ENCODE measurements at regions not wholly inside any gene's neighbourhood (a gene's known extent, or its start where the extent isn't known, plus 50 kb on each side); places are given as distances from the start of the nearest gene placed in this dataset.

DNA sequence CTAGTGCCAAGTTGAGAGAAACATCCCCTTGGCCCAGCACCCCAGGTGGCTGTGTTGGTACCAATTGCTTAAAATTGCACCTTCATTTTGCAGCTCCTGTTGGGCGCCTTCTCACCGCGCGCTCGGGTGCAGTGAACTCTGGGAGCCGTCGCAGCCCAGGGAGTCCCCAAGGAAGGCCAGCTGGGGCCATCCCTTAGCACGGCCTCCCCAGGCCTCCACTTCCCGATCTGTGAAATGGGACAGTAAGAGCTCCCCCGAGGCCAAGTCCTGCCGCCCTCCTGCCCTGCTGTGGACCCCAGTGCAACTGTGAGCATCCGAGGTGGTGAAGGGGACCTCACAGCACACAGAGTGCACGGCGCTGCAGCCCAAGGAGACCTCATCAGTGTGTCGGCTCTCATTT is 1234.1 kb downstream of the BRD1 start:
- no peak for DNase-seq (ENCODE audit: low spot score)

DNA sequence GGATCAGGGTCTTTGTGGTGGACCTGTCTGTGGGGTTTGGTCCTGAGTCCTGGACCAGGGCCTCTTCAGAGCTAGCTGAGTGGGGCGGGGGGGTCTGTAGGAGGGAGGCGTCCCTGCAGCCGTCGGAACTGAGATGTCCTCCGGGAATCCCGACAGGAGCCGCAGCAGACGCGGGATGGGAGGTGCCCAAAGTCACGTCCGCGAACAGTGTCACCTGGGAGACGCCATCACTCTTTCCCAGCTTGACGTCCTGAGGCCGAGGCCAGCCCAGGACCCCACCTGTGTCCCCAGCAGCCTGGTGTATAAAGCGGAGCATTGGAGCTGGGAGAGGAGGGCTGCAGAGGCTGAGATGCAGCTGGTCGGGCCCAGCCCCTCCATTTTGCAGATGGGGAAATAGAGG is 1234.7 kb downstream of the BRD1 start:
- no peak for DNase-seq (ENCODE audit: low spot score)

DNA sequence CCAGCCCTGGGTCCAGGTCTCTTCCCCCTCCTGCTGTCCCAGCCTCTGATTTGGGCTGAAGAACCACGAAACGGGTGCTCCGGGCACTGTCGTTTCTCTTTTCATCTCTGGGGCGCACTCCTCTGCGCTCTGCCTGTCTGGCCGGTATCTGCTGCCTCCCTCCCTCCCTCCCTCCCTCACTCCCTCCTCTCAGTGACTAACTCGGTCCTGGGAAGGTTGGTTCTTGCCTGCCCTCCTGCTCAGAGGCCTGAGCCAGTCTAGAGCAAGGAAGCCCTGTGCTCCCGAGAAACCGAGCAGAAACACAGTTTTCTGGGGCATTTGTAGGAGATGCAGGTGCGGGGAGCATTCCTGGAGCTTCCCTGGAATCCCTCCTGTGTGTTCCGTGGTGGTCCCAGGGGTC is 1235.2 kb downstream of the BRD1 start:
- DNase-seq (ENCODE audit: low spot score): peak; percentile 70

DNA sequence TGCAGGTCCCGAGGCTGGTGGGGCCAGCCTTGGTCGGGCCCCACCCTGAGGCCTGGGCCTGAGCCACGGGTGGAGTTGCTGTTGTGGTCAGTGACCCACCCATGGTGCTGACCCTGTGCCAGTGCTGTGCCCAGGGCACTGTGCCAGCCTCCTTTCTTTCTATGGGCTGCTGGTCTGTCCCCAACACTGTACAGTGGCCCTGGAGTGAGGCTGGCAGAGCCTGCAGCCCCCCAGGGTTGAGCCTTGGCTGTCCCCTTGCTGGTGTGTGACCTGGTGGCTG is 1235.7 kb downstream of the BRD1 start:
- DNase-seq (ENCODE audit: low spot score): peak; percentile 52

DNA sequence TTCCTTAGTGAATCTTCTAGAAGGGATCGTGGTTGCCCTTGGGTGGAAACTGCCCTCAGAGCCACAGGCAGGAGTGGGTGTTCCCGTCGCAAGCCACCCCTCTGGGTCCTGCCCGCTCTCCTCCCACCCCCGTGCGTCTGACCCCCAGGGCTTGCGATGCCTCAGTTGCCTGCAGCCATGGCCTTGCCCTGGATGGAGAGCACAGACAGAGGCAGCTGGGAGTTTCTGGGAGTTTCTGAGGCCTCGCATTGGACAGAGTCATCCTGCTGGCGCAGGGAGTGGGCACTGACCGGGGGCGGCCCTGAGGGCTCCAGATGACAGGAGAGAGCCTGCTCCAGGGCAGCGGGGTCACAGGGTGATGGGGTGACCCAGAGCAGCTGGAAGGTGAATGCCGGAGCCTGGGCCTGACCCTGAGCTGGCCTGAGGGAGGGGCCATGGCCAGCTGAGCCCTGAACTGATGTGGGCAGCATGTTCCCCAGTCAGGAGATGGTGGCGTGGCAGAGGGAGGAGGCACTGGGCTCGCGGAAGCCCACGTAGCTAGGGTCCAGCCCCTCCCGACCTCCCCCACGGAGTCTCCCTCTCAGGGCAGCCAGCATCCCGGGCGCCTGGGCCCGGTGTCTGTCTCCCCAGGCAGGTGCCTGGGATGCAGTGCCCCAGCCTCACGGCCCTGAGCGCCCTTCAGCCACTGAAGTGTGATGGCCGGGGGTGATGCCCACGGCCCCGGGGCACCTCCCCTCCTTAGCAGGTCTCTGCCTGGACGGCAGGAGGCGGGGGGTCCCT is 1236.2 kb downstream of the BRD1 start:
- no peak for DNase-seq (ENCODE audit: low spot score)

DNA sequence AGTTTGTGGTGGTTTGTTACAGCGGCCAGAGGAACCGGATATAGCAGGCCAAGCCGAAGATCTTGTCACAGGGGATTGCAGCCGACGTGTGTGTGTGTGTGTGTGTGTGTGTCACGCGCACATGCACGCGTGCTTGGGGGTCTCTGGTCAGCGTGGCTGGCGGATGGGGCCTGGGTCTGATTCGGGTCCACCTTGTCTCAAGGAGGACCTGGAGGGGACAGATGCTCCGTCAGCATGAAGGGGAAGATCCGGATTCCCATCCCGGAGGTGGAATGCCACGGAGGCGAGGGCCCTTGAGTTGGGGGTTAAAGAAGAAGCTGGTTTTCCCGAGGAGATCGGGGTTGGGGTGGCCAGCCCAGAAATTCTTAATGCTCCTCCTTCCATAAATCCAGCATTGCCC is 1237.8 kb downstream of the BRD1 start:
- DNase-seq (ENCODE audit: low spot score): no peak

DNA sequence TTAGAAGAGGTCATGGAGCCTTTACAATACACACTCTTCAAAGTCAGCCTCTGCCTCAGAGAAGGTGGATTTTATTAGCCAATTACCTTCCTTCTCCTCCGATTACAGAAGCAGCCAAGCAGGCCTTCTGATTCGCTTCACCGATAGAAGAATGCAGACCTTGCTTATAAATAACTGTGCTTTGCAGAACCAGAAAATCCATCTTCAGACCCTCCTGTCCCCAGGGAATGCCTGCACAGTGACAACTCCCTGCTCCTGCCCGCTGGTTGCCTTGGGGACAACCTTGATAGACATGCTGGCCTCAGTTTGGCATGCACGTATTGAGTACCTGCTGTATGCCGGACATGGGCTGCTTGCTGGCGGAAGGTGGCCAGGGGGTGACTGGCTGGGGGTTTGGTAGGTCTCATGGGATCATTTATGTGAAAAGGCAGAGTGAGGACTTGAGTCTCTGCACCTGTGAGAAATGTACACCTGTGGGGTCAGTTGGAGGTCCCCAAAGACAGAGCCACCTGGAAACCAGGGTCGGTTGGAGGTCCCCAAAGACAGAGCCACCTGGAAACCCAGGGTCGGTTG is 1238.7 kb downstream of the BRD1 start:
- DNase-seq (ENCODE audit: low spot score): no peak

DNA sequence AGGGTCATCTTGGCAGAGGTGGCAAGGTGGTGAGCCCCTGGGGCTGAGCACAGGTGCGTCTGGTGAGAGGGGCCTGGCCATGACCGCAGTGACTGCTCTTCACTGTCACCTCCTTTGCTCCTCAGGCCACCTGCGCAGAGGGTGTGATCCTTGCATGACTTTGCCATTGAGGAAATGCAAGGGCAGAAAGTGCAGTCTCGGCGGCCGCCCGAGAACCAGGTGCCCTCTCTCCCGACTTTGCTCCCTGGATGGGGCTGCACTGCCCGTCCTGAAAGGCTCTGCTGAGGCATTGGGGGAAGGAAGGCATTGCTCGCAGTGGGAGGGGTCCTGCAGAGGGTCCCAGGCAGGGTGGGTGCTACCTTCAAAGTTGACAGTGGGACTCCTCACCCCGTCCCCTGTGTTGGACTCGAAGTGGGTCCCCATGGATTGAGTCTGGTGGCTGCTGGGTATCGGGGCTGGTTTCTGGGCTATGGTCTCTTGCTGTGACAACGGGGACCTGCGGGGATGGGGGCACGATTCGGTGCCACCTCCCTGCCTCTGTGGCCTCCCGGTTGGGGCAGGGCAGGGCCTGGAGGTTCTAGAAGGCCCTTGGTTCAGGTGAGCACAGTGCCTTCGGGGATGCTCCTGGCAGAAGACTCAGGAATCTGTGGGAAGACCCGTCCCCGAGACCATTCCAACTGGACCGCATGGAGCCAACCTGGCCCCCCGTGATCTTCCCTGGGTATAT is 1239.4 kb downstream of the BRD1 start:
- no peak for DNase-seq (ENCODE audit: low spot score)

DNA sequence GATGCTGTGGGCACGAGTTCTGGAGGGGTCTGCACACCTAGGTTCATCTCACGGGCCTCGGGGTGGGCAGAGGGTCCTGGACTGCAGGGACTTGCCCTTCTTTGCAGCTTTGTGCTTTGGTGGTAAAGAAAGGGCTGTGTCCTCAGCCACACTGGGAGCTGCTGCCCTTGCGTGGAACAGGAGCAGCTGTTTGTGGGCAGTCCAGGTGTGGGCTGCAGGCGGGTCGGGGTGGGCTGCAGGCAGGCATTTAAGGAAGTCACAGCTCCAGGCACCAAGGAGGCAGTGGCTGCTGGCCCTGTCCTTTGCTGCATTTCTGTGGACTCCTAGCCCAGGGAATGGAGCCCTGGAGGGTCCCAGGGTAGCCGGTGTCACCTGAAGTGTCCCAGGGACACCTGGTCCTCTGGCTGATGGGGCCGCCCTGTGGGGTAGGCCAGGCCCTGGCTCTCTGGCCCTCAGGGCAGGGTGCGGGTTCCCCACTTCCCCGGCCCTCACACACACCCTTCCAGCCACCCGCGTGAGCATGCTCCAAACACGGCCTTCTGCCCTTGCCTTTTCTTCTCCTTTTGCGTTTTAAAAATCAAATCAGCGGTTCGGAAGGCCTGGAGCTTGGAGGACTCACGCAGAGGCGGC is 1240.3 kb downstream of the BRD1 start:
- no peak for DNase-seq (ENCODE audit: low spot score)

DNA sequence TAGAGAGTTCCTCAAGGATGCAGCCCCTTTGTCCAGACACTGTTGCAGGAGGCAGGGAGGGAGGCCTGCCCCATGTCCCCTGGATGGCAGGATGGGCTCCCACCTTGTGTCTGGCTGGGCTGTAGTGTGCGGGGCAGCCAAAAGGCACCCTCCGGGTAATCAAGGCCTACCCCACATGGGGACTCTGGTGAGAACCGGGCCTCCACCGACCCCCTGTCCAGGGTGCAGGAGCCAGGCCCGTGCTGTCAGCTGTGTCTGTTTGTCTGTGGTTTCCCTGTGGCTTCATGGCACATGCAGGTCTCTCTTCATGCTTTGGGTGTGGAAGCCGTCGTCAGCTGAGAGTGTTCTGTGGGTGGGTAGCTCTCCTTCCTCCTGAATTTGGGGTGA is 1240.9 kb downstream of the BRD1 start:
- no peak for DNase-seq (ENCODE audit: low spot score)

DNA sequence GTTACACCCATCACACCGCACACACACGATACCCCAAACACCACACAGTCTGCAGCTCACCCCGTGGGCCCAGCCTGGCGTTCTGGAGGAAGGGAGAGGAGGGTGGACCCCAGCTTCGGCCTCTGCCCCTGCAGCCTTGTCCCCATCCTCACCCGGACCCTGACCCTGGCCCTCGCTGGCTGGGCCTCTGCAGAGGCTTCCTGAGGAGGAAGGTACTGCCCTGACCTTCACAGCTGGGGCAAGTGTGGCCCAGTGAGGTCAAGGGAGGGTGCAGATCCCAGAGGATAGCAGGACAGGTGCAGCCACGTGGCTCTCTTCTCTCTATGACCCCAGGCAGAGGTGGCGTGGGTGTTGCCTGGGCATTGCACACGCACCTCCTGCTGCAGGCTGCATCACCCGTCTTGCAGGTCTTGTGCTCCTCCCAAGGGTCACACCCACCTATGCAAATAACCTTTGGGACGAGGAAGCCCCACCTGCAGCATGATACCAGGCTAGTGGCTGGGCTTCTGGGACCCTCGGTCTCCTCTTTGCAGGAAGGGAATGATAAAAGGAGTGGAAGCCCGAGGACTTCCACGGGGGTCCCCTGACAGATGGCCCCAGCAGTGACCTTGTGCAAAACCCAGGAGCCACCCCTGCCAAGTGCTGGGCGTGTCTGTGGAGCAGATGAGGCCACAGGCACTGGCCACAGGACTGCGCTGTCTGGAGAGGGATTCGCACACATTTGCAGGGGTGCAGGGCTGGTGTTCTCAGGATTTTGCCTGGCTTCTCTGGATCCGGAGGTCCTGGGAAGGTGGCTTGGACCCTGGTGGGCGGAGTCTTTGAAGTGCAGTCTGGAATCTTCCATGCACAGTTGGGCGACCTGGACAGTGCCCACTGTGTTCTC is 1241.5 kb downstream of the BRD1 start:
- DNase-seq (ENCODE audit: low spot score): no peak

DNA sequence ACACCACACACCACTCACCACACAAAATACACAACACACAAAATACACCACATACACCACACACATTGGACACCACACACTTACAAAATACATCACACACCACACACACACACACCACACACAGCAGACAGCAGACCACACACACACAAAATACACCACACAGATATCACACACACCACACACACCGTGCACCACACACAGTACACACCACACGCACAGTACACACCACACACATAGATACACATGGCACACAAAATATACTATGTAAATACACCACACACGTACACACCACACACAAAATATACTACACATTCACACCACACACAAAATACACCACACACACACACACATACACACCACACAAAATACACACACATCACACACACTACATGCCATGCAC is 1243.5 kb downstream of the BRD1 start:
- DNase-seq (ENCODE audit: low spot score): no peak

DNA sequence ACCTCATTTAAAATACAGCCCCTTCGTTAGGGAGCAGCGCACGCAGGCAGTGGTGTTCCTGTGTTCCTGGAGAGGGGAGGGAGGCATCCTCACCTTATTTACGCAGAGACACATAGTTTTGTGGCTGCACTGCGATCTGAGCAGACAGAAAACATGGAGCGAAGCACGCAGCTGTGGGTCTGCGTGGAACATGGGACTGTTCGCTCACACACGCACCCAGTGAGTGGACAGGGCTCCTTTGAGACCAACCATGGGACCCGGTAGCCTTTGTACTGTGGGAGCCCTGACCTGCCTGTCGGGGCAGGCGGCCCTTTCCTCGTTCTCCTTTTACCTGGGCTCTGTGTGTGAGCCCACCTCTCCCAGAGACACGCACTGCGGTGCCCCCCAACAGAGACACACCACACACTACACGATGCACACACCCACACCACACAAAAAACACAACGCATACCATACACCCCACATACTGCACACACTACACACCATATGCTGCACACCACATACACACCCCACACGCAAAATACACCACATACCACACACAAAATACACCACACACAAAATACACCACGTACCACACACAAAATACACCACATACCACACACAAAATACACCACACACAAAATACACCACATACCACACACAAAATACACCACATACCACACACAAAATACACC is 1245.7 kb downstream of the BRD1 start:
- no peak for DNase-seq (ENCODE audit: low spot score)

DNA sequence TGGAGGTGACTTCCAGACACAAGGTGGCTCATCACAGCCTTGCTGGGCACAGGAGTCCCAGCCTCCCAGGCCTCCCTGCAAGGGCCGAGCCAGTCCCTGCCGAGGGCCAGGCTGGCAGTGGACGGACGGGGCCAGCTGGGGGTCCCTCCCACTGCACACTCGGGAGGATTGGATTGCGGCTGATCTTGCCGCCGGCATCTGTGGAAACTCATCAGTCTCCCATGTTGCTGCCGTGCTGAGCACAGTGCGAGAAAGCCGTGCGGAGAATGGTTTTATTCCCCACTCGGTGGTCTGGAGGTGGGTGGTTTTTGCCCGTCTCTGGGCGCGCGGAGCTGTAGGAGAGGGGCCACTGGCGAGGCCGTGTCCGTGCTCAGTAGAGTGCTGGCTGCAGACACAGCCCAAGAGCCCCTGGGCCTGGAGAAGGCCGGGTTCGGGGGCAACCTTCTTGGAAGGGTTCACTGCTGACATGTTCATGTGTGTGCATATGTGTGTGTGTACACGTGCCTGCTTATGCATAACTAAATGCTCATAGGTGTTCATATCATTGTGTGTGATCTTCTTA is 1246.4 kb downstream of the BRD1 start:
- no peak for DNase-seq (ENCODE audit: low spot score)

DNA sequence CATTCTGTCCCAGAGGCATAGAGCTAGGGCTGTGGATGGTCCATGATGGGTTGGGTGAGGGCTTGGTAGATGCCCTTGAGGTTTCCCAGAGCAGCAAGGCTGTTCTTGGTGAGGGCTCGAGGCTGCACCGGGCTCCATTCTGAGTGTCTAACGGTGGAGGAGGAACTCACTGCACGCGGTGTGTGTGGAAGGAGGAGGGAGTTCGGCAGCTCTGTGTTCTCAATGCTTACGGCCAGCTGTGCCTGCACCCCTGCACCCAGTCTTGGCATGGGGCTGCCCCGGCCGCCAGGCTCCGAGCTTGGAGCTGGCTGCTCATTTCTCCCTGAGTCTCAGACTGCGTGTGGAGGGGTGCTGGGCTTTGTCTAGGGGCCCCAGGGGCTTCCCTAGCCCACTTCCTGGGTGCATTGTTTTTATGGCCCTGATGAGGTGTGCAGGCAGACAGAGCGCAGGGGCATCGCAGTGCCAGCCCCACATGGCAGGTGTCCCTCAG is 1247.1 kb downstream of the BRD1 start:
- no peak for DNase-seq (ENCODE audit: low spot score)

DNA sequence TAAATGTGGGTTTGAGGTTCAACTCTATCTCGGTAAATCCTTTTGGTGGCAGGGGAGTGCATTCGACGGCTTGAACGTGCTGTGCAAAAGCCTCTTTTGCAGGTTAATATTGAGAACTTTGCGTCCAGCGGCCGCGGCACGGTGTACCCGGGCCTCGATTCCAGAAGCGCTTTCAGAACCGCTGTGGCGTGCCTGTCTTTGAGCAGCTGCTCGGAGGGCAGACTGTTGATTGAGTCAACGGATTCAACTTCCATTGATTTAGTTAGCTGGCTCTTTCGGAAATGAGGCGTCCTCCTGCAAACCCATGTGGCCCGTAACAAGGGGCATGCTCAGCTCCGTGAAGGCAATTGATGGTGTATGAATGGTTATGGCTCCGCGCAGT is 1247.8 kb downstream of the BRD1 start:
- DNase-seq (ENCODE audit: low spot score): no peak

DNA sequence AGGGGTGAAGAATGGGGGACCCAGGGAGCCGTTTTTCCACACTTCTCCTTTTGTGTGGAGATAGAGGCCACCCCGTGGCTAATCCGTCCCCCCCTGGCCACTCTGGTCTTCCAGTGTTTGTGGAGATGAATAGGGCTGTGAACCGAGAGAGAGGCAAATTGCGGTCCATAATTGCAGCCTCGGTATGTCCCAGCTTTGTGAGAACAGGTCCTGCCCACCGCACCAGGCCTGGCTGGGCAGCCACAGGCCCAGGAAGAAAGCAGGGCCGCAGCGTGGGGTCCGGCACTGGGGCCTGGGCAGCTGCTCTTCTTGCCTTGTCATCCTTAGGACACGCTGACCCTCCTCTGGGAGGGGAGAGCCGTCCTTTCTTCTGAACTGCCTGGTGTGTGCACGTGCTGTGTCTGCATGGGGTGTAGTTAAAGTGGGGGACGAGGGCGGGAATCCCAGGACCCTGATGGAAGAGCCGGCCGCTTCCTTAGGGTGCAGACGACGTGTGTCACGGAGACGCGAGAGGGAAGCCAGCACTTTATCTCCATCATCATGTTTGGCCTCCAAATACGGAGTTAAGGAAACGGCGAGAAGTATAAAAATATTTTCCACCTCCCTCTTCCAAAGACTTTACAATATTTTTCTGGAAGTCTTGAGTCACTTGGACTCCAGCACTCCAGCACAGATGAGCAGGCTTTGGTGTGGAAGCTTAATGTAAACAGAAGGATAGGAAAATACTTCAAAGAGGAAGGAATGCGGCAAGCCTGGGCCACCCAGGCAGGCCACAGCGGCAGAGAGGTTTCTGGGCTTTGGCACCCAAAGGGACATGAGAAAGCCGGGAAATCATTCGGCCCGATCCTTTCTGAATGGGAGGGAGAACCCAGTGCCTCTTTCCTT is 1248.4 kb downstream of the BRD1 start:
- no peak for DNase-seq (ENCODE audit: low spot score)

DNA sequence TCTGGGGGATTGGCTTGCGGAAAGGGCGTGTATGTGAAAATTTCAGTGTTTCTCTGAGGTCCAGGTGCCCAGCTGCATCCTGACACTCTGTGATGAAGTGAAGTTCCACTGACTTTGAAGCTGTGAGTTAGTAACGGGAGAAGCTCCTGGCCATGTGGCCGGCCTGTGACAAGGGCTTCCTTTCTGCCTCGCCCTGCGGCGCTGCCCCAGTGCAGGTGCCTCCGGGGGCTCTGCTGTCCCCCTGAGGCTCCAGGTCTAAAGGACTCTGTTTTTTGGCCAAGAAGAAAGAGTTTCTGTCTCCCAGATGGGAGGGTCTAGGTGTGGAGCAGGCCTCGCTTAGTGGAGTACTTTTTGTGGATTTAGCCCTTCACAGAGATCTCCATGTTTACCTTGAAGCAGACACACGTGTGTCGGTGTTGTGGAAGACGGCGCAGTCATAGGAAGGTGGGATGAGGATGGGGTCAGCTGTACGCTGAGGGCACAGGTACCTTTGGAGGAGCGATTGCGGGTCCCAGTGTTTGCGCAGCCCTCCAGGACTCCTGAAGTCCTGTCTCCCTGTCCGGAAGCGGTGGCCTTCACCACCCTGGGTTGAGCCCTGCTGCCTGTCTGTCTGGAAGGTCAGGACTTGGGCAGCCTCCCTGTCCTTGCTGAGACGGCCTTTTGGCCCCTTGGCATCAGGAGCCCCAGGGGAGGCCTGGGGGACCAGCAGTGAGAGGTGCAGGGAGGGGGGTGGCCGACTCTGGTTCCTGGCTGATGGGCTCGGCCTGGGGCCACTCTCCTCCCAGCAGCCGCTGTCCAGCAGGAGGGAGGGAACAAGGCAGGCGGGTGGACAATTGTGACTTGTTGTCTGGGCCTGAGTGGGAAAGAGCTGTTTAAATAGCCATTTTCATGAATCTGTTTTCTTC is 1249.3 kb downstream of the BRD1 start:
- DNase-seq (ENCODE audit: low spot score): no peak

DNA sequence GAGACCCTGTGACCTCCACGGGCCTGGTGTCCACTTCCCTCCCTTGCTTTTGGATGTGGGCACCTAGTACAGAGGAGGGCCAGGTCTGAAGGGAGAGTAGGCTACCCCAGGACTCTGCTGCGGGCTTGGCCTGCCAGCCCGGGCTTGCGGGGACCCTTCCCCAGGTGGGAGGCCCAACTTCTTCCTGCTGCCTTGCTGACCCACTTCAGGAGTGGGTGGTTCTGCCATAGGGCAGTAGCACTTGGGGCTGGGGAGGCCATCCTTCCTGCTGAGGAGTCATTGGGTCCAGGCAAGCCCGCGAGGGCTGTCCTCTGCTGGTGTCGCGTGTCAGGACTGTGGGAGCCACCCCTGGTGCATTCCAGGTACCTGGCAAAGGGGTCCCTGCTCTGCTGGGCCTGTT is 1250.0 kb downstream of the BRD1 start:
- no peak for DNase-seq (ENCODE audit: low spot score)
